Gastrocnemius medialis (tissue), 4 donors: ENCODE measurements at regions not wholly inside any gene's neighbourhood (a gene's known extent, or its start where the extent isn't known, plus 50 kb on each side); places are given as distances from the start of the nearest gene placed in this dataset.

Experiments used
- POLR2A ChIP-seq, 2 donors: fragments of 450-650 bp; IDR thresholded peaks; one replicate each; pipeline ENCODE4 v1.6.1; 2017; ENCODE audit warnings: antibody characterized with exemption in 2 of 2, mild to moderate bottlenecking in 2 of 2, moderate library complexity in 2 of 2
- TF ChIP-seq, protein P1 (sequence below), 5 experiments: fragments of 450-650 bp in 3 of 5; fragments of 200-600 bp in 2 of 5; sonication (generic) in 2 of 5; IDR thresholded peaks in 4 of 5; conservative IDR thresholded peaks in 1 of 5; 1 replicate in 4 of 5; 2 replicates in 1 of 5; pipeline ENCODE4 v1.5.1; 2016 to 2019; ENCODE audit warnings: antibody characterized with exemption in 5 of 5, mild to moderate bottlenecking in 3 of 5, moderate library complexity in 3 of 5

DNA sequence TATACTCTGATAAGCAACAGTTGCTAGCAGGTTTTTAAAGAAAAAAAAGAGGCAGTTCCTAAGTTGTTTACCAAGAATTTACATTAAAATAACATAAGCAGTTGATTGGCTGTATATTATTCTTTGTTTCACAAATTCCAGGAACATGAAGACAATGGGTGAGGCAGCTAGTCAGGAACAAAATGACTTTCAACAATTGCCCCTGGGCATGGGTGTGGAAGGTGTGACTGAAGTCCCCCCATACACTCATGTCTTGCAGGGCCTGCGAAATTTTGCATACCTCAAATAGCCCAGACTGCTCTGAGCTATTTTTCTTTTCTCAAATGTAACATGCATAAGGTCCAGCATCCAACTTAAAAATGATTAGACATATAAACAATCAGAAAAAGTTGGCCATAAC is 267.2 kb upstream of the DIO3 start:
- TF ChIP-seq, protein P1, sequence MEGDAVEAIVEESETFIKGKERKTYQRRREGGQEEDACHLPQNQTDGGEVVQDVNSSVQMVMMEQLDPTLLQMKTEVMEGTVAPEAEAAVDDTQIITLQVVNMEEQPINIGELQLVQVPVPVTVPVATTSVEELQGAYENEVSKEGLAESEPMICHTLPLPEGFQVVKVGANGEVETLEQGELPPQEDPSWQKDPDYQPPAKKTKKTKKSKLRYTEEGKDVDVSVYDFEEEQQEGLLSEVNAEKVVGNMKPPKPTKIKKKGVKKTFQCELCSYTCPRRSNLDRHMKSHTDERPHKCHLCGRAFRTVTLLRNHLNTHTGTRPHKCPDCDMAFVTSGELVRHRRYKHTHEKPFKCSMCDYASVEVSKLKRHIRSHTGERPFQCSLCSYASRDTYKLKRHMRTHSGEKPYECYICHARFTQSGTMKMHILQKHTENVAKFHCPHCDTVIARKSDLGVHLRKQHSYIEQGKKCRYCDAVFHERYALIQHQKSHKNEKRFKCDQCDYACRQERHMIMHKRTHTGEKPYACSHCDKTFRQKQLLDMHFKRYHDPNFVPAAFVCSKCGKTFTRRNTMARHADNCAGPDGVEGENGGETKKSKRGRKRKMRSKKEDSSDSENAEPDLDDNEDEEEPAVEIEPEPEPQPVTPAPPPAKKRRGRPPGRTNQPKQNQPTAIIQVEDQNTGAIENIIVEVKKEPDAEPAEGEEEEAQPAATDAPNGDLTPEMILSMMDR (IDR thresholded peaks at IDR 0.05 in 4 of 5, conservative IDR thresholded peaks at IDR 0.05 in 1 of 5) = no peak
- TF ChIP-seq POLR2A (IDR thresholded peaks at IDR 0.05) = no peak
